SK-N-SH treated with all-trans-retinoic acid at 6 μM for 48 hours (cell line): ENCODE measurements at regions not wholly inside any gene's neighbourhood (a gene's known extent, or its start where the extent isn't known, plus 50 kb on each side); places are given as distances from the start of the nearest gene placed in this dataset.

Source experiments
- ATAC-seq: fragments of 200-7000 bp; cut with Tn5 transposase; 3 replicates; pipeline ENCODE4 v1.9.1; 2020; ENCODE audit warnings: mild to moderate bottlenecking, moderate library complexity
- BACH2 ChIP-seq: fragments of 250-450 bp; sonication (Bioruptor Pico); IDR thresholded peaks from 2 replicates; pipeline ENCODE4 v1.9.0; 2021; ENCODE audit warnings: mild to moderate bottlenecking, borderline replicate concordance
- CREB5 ChIP-seq: fragments of 250-450 bp; sonication (Bioruptor Pico); IDR thresholded peaks from 2 replicates; pipeline ENCODE4 v1.5.1; 2020; ENCODE audit warnings: low read depth, mild to moderate bottlenecking, moderate library complexity
- CSDC2 ChIP-seq: fragments of 250-450 bp; sonication (Bioruptor Pico); IDR thresholded peaks from 2 replicates; pipeline ENCODE4 v1.5.0; 2020; ENCODE audit warnings: mild to moderate bottlenecking, moderate library complexity
- CSRNP3 ChIP-seq: fragments of 250-450 bp; sonication (Bioruptor Pico); IDR thresholded peaks from 2 replicates; pipeline ENCODE4 v1.5.1; 2021; ENCODE audit warnings: mild to moderate bottlenecking, moderate library complexity
- ESRRG ChIP-seq: fragments of 250-450 bp; sonication (Bioruptor Pico); IDR thresholded peaks from 2 replicates; pipeline ENCODE4 v1.6.1; 2021; ENCODE audit warnings: mild to moderate bottlenecking
- GLIS3 ChIP-seq: fragments of 250-450 bp; sonication (Bioruptor Pico); IDR thresholded peaks from 2 replicates; pipeline ENCODE4 v1.5.0; 2020; ENCODE audit warnings: mild to moderate bottlenecking, moderate library complexity
- ISL1 ChIP-seq: fragments of 250-450 bp; sonication (Bioruptor Pico); IDR thresholded peaks from 2 replicates; pipeline ENCODE4 v2.1.2; 2022; ENCODE audit warnings: mild to moderate bottlenecking, moderate library complexity
- OSR1 ChIP-seq: fragments of 250-450 bp; sonication (Bioruptor Pico); IDR thresholded peaks from 2 replicates; pipeline ENCODE4 v1.8.0; 2022; ENCODE audit warnings: moderate library complexity, mild to moderate bottlenecking, inconsistent platforms
- PATZ1 ChIP-seq: fragments of 250-450 bp; sonication (Bioruptor Pico); IDR thresholded peaks from 2 replicates; pipeline ENCODE4 v1.8.0; 2020; ENCODE audit warnings: mild to moderate bottlenecking, moderate library complexity, borderline replicate concordance
- POU6F1 ChIP-seq: fragments of 250-450 bp; sonication (Bioruptor Pico); IDR thresholded peaks from 2 replicates; pipeline ENCODE4 v1.8.0; 2021; ENCODE audit warnings: low read depth, mild to moderate bottlenecking, moderate library complexity, borderline replicate concordance
- PPARA ChIP-seq: fragments of 250-450 bp; sonication (Bioruptor Pico); IDR thresholded peaks from 2 replicates; pipeline ENCODE4 v1.5.0; 2020; ENCODE audit warnings: mild to moderate bottlenecking, borderline replicate concordance
- RARB ChIP-seq: fragments of 250-450 bp; sonication (Bioruptor Pico); IDR thresholded peaks from 2 replicates; pipeline ENCODE4 v1.8.0; 2021; ENCODE audit warnings: mild to moderate bottlenecking, moderate library complexity
- SNAI2 ChIP-seq: fragments of 250-450 bp; sonication (Bioruptor Pico); IDR thresholded peaks from 2 replicates; pipeline ENCODE4 v1.5.0; 2020; ENCODE audit warnings: mild to moderate bottlenecking, moderate library complexity
- TCF4 ChIP-seq: fragments of 250-450 bp; sonication (Bioruptor Pico); IDR thresholded peaks from 2 replicates; pipeline ENCODE4 v1.8.0; 2021; ENCODE audit warnings: mild to moderate bottlenecking, moderate library complexity, borderline replicate concordance
- TOX ChIP-seq: fragments of 250-450 bp; sonication (Bioruptor Pico); IDR thresholded peaks from 2 replicates; pipeline ENCODE4 v1.8.0; 2021; ENCODE audit warnings: mild to moderate bottlenecking, moderate library complexity, borderline replicate concordance
- TSHZ2 ChIP-seq: fragments of 250-450 bp; sonication (Bioruptor Pico); IDR thresholded peaks from 2 replicates; pipeline ENCODE4 v1.5.0; 2020; ENCODE audit warnings: mild to moderate bottlenecking, moderate library complexity
- ZC3H10 ChIP-seq: fragments of 250-450 bp; sonication (Bioruptor Pico); IDR thresholded peaks from 2 replicates; pipeline ENCODE4 v1.5.1; 2021; ENCODE audit warnings: mild to moderate bottlenecking, moderate library complexity
- ZFP3 ChIP-seq: fragments of 250-450 bp; sonication (Bioruptor Pico); IDR thresholded peaks from 2 replicates; pipeline ENCODE4 v1.5.0; 2020; ENCODE audit warnings: mild to moderate bottlenecking, moderate library complexity
- ZFP30 ChIP-seq: fragments of 450-650 bp; formaldehyde crosslinking; IDR thresholded peaks from 2 replicates; pipeline ENCODE4 v1.5.0; 2022; ENCODE audit warnings: mild to moderate bottlenecking, moderate library complexity
- ZNF565 ChIP-seq: fragments of 450-650 bp; formaldehyde crosslinking; conservative IDR thresholded peaks from 2 replicates; pipeline ENCODE4 v1.5.0; 2020; ENCODE audit warnings: low read depth, mild to moderate bottlenecking, moderate library complexity
- ZNF70 ChIP-seq: fragments of 450-650 bp; formaldehyde crosslinking; IDR thresholded peaks from 2 replicates; pipeline ENCODE4 v1.5.0; 2020; ENCODE audit warnings: mild to moderate bottlenecking, moderate library complexity
- ZNF8 ChIP-seq: fragments of 450-650 bp; formaldehyde crosslinking; IDR thresholded peaks from 2 replicates; pipeline ENCODE4 v1.5.0; 2020; ENCODE audit warnings: mild to moderate bottlenecking, moderate library complexity

GRCh38 chrX:94435799-94436198 is 761.8 kb downstream of the FAM133A start:
- ATAC-seq: no peak

GRCh38 chrX:94454159-94454558 is 780.2 kb downstream of the FAM133A start:
- TF ChIP-seq ZFP30 (CRISPR knock-in tag) (no peak), BACH2 (CRISPR knock-in tag) (no peak), CSRNP3 (no peak), OSR1 (no peak), ISL1 (no peak), ZNF70 (CRISPR knock-in tag) (no peak), TSHZ2 (CRISPR knock-in tag) (no peak), GLIS3 (CRISPR knock-in tag) (no peak), PPARA (CRISPR knock-in tag) (no peak), CSDC2 (CRISPR knock-in tag) (no peak), TCF4 (CRISPR knock-in tag) (no peak), ZC3H10 (CRISPR knock-in tag) (no peak), POU6F1 (CRISPR knock-in tag) (no peak), PATZ1 (CRISPR knock-in tag) (no peak), SNAI2 (CRISPR knock-in tag) (no peak), ZFP3 (CRISPR knock-in tag) (no peak), ESRRG (no peak), ZNF565 (CRISPR knock-in tag) (no peak)
- ATAC-seq: no peak

More at GRCh38 chrX:94435799-94436198, 761.8 kb downstream of the FAM133A start:
- no peak for TF ChIP-seq ESRRG
- TF ChIP-seq RARB (CRISPR knock-in tag): no peak

GRCh38 chrX:94454606-94455005 is 780.6 kb downstream of the FAM133A start:
- TF ChIP-seq CSRNP3 (no peak), ESRRG (no peak), TSHZ2 (CRISPR knock-in tag) (no peak), ZNF565 (CRISPR knock-in tag) (no peak), ZNF8 (CRISPR knock-in tag) (no peak), PPARA (CRISPR knock-in tag) (no peak), ISL1 (no peak), TCF4 (CRISPR knock-in tag) (no peak), TOX (CRISPR knock-in tag) (no peak), CREB5 (no peak), SNAI2 (CRISPR knock-in tag) (no peak), ZFP30 (CRISPR knock-in tag) (no peak)
- ATAC-seq: no peak
